ENCODE measurements at regions not wholly inside any gene's neighbourhood (a gene's known extent, or its start where the extent isn't known, plus 50 kb on each side); places are given as distances from the start of the nearest gene placed in this dataset.

- DNase-seq (ENCODE audit: low read depth) (no peak), FAIRE-seq (no peak)
- H3K4me3 ChIP-seq (ENCODE audit: low read depth, low read length), result no peak overlapping the region
- no peak for TF ChIP-seq CTCF (IDR thresholded peaks at IDR 0.05; ENCODE audit: insufficient read depth, low read length, severe bottlenecking)
- no peaks in the 10 kb centered on the region for H3K27me3 ChIP-seq (ENCODE audit: control insufficient read depth, insufficient read depth, low read length)
- H3K36me3 ChIP-seq (ENCODE audit: control insufficient read depth, insufficient read depth, low read length), result no peaks in the 10 kb centered on the region
Observed at GRCh38 chr12:91974541-91975085, 171.0 kb downstream of the BTG1 start.

- H3K36me3 ChIP-seq (ENCODE audit: control insufficient read depth, insufficient read depth, low read length), result no peaks in the 10 kb centered on the region
- DNase-seq (ENCODE audit: low read depth) (no peak), FAIRE-seq (no peak)
- H3K27me3 ChIP-seq (ENCODE audit: control insufficient read depth, insufficient read depth, low read length), result no peaks in the 10 kb centered on the region
- H3K4me3 ChIP-seq (ENCODE audit: low read depth, low read length), result no peak overlapping the region
- TF ChIP-seq CTCF (IDR thresholded peaks at IDR 0.05; ENCODE audit: insufficient read depth, low read length, severe bottlenecking), result no peak
Observed at GRCh38 chr12:91973813-91974212, 171.8 kb downstream of the BTG1 start.

GRCh38 chr12:91972896-91973295 lies 172.8 kb downstream of the BTG1 start:
- Histone ChIP-seq H3K4me3 (ENCODE audit: low read depth, low read length) (no peak overlapping the region), H3K36me3 (ENCODE audit: control insufficient read depth, insufficient read depth, low read length) (no peaks in the 10 kb centered on the region), H3K27me3 (ENCODE audit: control insufficient read depth, insufficient read depth, low read length) (no peaks in the 10 kb centered on the region)
- FAIRE-seq (no peak), DNase-seq (ENCODE audit: low read depth) (no peak)
- no peak for TF ChIP-seq CTCF (IDR thresholded peaks at IDR 0.05; ENCODE audit: insufficient read depth, low read length, severe bottlenecking)

- H3K4me3 ChIP-seq (ENCODE audit: low read depth, low read length), result no peak overlapping the region
Observed at GRCh38 chr12:91968777-91969171, 176.9 kb downstream of the BTG1 start.

GRCh38 chr12:91968076-91968776 lies 177.4 kb downstream of the BTG1 start:
- no peak for TF ChIP-seq CTCF (IDR thresholded peaks at IDR 0.05; ENCODE audit: insufficient read depth, low read length, severe bottlenecking)
- Histone ChIP-seq H3K27me3 (ENCODE audit: control insufficient read depth, insufficient read depth, low read length) (no peaks in the 10 kb centered on the region), H3K36me3 (ENCODE audit: control insufficient read depth, insufficient read depth, low read length) (no peaks in the 10 kb centered on the region), H3K4me3 (ENCODE audit: low read depth, low read length) (no peak overlapping the region)
- DNase-seq (ENCODE audit: low read depth), result no peak
- FAIRE-seq, result no peak

More at GRCh38 chr12:91968777-91969171, 176.9 kb downstream of the BTG1 start:
- no peaks in the 10 kb centered on the region for H3K27me3 ChIP-seq (ENCODE audit: control insufficient read depth, insufficient read depth, low read length)
- no peak for FAIRE-seq
- no peaks in the 10 kb centered on the region for H3K36me3 ChIP-seq (ENCODE audit: control insufficient read depth, insufficient read depth, low read length)
- TF ChIP-seq CTCF (IDR thresholded peaks at IDR 0.05; ENCODE audit: insufficient read depth, low read length, severe bottlenecking), result no peak
- DNase-seq (ENCODE audit: low read depth), result no peak

- Histone ChIP-seq H3K27me3 (ENCODE audit: control insufficient read depth, insufficient read depth, low read length) (no peaks in the 10 kb centered on the region), H3K4me3 (ENCODE audit: low read depth, low read length) (no peak overlapping the region), H3K36me3 (ENCODE audit: control insufficient read depth, insufficient read depth, low read length) (no peaks in the 10 kb centered on the region)
- DNase-seq (ENCODE audit: low read depth) (no peak), FAIRE-seq (no peak)
- TF ChIP-seq CTCF (IDR thresholded peaks at IDR 0.05; ENCODE audit: insufficient read depth, low read length, severe bottlenecking), result no peak
Observed at GRCh38 chr12:91967590-91967989, 178.1 kb downstream of the BTG1 start.

All from bronchial epithelial cell (primary cell).